ENCODE measurements at regions not wholly inside any gene's neighbourhood (a gene's known extent, or its start where the extent isn't known, plus 50 kb on each side); places are given as distances from the start of the nearest gene placed in this dataset.
"Not testable (repeated sequence)": the region's sequence is repeated elsewhere in the genome, so short reads cannot be mapped to it uniquely, and the experiment has no call there.

- no peak for TF ChIP-seq TARDBP (IDR thresholded peaks at IDR 0.05)
- no peak for TF ChIP-seq NFRKB (IDR thresholded peaks at IDR 0.05)
- no peak for TF ChIP-seq ARNT (IDR thresholded peaks at IDR 0.05)
- TF ChIP-seq L3MBTL2 (conservative IDR thresholded peaks at IDR 0.05) = no peak
- no peak for TF ChIP-seq FOXK2 (IDR thresholded peaks at IDR 0.05)
- no peak for TF ChIP-seq ELF4 (IDR thresholded peaks at IDR 0.05)
- TF ChIP-seq ZNF384 (IDR thresholded peaks at IDR 0.05) = no peak
- TF ChIP-seq LEF1 (IDR thresholded peaks at IDR 0.05; ENCODE audit: borderline replicate concordance) = no peak
- TF ChIP-seq SP1 (IDR thresholded peaks at IDR 0.05) = no peak
- no peak for TF ChIP-seq PKNOX1 (IDR thresholded peaks at IDR 0.05)
- no peak for TF ChIP-seq BHLHE40 (IDR thresholded peaks at IDR 0.05; ENCODE audit: borderline replicate concordance)
- TF ChIP-seq FOXA1 (IDR thresholded peaks at IDR 0.05) = no peak
- no peak for TF ChIP-seq HDGF (IDR thresholded peaks at IDR 0.05; ENCODE audit: borderline replicate concordance)
- no peak for DNase-seq (ENCODE audit: extremely low spot score)
Measured at GRCh38 chr10:131041441-131041840, 270.1 kb downstream of the TCERG1L start.

GRCh38 chr10:131042015-131042414 lies 269.5 kb downstream of the TCERG1L start:
- POLR2A ChIA-PET; DNase-seq (ENCODE audit: extremely low spot score); CTCF ChIA-PET: not testable (repeated sequence)

More at GRCh38 chr10:131041441-131041840, 270.1 kb downstream of the TCERG1L start:
- ChIA-PET POLR2A (no interaction called here), CTCF (no interaction called here)

Data from HEK293T (cell line).